T47D (cell line): ENCODE measurements at regions not wholly inside any gene's neighbourhood (a gene's known extent, or its start where the extent isn't known, plus 50 kb on each side); places are given as distances from the start of the nearest gene placed in this dataset.

ENCODE experiments used
- DNase-seq, 2 experiments: peaks; one replicate each; pipeline versions ENCODE4 v3.0.0 to v3.0.0-alpha.2; 2011 to 2012; ENCODE audit warnings: low read depth in 1 of 2, low spot score in 1 of 2
- JUND ChIP-seq: IDR thresholded peaks from 2 replicates; pipeline ENCODE4 v1.6.1; 2012; ENCODE audit warnings: low read depth
- in situ Hi-C: cut with HindIII; loops from 2 replicates; pipeline ENCODE4 v1.10.0; 2016; ENCODE audit warnings: low sequenced_read_pairs, low pct_unique_long_range_greater_than_20kb

DNA sequence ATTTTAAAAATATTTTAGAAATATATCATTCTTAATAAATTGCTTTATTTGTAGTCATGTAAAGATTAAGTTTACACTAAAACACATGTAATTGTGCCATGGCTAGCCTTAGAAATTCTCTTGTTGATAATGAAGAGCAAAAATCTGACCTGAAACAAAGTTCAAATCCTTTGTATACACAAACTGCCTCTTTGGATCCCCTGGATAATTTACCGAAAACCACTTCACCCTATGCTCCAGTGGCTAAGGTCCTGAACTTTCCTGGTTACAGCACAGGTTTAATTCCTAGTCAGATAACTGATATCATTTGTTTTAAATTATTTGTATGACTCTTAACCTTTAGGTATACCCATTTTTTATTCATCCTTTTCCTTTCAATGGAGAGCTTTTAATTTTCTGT is 1093.2 kb upstream of the ADGRL4 start:
- no peak for DNase-seq
- TF ChIP-seq JUND: no peak
- in situ Hi-C loops: no loop called here

DNA sequence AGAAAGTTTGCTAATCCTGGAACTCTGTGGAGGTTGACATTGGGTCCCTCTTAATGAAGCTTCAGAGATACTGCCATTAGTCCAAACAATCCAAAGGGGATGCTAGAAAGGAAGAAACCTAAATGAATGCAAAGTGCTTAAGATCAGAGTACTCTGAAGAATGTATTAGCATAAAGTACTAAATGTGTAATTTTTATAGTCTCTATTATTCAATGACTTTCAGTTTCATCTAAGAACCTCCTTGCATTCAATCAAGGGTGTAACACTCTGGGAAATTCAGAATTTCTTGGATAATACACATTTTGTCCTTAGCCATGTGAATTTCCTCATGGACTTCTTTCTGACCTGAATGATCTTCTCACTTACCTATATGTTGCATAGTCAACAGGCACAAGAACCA is 1078.5 kb upstream of the ADGRL4 start:
- DNase-seq: no peak
- in situ Hi-C loops: no loop called here
- no peak for TF ChIP-seq JUND

DNA sequence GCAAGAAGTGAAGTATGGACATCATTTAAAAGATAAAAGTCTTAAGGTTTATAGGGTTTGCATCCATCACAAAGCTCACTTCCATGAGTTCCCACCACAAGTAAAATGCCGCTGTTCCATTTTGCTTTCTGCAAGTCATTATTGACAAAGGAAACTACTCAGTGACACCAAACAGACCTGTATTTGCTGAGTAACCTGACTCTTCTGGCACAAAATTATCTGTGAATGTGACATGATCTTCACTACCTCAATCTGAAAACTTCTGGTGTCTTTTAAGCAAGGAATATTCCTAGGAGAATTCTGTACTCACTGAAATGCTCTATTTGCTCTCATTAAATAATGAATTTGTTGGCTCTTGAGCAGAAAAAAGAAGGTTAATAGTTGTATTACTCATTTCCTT is 1077.4 kb upstream of the ADGRL4 start:
- TF ChIP-seq JUND: no peak
- DNase-seq: peak in 1 of 2 experiments; percentile 74
- in situ Hi-C loops: no loop called here

DNA sequence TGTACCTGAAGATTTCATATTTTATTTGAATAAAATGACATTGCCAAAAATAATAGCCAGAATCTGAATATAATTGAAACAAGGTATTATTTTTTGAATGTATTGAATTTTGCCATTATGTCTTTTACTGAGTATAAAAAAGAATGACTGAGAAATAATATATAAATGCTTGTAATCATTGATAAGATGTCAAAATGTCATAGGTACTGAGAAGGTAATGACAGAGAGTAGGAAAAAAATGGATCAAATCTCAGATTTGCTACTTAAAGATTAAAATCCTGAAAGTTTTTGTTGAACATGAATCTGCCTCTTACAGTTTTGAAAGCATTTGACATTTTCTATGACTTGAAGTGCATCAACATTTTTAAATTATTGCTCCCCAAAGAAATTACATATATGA is 1069.9 kb upstream of the ADGRL4 start:
- no peak for TF ChIP-seq JUND
- DNase-seq: no peak
- in situ Hi-C loops: no loop called here

DNA sequence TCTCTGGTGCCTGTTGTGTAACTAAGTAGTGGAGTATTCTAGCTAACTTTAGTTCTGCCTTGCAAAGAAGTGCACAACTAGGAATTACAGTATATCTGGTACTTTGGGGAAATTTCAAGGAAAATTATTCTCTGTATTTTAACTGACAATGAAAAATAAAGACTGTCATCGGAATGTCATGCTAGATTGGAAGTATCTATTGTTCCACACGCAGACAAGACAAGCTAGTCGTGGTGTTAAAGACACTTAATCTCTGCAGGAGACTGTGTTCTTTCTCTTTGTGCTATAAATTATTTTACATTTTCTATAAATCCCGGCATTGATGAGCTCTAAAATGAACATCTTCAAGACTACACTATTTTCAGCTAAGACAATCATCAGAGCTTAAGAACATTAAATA is 1068.8 kb upstream of the ADGRL4 start:
- no peak for DNase-seq
- in situ Hi-C loops: no loop called here
- no peak for TF ChIP-seq JUND

DNA sequence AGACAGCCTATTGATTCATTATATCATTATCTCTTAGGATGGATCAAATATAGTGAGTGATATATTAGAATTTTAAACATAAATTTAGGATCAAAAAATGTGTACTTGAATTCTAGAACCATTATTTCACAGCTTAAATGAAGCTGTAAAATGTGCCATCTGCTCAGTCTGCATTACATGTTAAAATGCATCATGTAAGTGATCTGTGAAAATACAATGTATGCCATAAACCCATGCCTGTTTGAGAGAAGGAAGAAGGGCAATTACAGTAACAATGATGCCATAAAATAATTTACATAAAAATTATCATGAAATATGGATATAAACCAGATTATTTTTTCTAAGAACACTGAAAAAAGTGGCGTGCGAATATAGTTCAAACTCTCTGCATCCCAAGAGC is 1066.0 kb upstream of the ADGRL4 start:
- no peak for DNase-seq
- in situ Hi-C loops: no loop called here
- TF ChIP-seq JUND: no peak

DNA sequence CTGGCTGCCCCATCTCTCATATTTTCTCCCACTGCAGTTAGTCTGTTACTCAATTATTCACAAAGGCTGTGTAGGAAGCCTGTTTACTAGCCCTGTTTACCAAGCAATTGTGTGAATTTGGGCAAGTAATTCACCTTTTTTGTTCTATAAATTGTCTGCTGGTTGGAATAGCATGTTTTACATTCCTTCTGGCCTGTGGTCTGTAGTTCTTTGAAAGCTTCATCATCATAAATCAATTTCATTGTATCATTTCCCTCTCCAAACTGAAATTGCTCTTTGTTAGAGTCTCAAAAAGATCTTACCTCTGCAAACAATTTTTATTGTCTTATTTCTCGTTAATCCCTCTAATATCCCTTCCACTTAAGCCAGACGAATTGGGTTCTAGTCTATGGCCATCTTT is 1059.5 kb upstream of the ADGRL4 start:
- DNase-seq: peak in 1 of 2 experiments; percentile 4
- TF ChIP-seq JUND: no peak
- in situ Hi-C loops: no loop called here

DNA sequence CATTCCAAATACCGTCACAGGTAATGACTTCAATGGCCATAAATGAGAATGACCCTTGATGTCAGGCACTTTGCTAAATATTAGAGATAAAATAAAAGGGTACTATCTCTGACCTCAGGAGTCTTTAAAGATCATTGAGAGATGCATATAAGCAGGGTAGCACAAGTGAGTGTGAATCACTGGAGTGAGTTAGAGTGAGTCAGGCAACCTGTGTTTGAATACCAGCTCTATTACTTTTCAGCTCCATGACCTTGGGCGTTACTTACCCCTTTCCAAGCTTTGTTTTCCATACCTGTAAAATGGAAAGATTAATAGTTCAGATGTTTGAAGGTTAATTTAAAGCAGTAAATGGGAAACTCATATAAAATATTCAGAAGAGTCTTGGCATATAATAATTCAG is 1058.0 kb upstream of the ADGRL4 start:
- in situ Hi-C loops: no loop called here
- no peak for DNase-seq
- TF ChIP-seq JUND: no peak

DNA sequence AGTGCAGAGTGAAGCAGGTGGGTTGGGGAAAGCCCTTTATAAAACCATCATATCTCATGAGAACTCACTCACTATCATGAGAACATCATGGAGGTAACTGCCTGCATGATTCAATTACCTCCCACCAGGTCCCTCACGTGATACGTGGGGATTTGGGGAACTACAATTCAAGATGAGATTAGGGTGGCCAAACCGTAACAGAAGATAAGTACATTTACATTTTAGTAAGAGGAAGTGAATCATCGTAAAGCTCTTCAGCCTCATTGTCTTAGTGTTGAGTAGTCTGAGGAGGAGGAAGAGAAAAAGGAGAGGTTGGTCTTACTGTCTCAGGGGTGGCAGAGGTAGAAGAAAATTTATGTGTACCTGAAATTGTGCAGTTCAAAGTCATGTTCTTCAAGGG is 1053.4 kb upstream of the ADGRL4 start:
- TF ChIP-seq JUND: no peak
- in situ Hi-C loops: no loop called here
- DNase-seq: no peak

DNA sequence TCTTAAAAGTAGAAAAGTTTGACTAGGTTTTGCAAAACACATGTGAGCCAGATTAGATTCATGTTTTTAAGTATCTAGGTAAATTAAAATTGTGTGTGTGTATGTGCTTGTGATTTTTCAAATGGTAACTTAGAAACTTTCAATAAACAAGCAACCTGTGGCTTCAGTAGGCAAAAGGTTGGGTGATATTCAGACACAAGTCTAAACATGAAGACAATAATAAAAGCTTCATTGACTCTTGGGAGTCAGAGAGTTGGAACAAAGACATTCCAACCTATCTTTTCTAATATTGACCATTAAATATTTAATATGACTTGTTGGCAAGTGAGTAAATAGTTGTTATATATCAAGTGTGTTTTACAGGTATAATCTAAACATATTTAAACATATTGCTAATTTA is 1049.6 kb upstream of the ADGRL4 start:
- DNase-seq: no peak
- TF ChIP-seq JUND: no peak
- in situ Hi-C loops: no loop called here

DNA sequence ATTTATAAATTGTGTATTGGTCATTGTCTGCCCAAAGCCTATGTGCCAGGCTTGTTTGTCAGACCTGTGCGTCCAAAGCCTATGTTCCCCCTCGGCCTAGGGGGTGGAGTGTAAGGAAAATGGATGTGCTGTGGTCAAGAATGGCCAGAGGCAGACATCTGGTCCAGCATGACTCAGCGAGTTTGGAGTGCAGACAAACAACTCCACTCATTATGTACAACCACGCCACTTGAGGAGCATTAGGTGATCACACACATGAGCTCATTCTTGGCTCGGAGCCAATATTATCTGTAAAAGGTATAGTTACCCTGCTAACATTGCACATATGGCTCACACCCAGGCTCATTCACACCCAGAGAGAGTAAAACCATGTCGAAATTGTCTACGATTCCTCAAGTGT is 1047.6 kb upstream of the ADGRL4 start:
- in situ Hi-C loops: no loop called here
- peak in 1 of 2 experiments; percentile 51 for DNase-seq
- no peak for TF ChIP-seq JUND

DNA sequence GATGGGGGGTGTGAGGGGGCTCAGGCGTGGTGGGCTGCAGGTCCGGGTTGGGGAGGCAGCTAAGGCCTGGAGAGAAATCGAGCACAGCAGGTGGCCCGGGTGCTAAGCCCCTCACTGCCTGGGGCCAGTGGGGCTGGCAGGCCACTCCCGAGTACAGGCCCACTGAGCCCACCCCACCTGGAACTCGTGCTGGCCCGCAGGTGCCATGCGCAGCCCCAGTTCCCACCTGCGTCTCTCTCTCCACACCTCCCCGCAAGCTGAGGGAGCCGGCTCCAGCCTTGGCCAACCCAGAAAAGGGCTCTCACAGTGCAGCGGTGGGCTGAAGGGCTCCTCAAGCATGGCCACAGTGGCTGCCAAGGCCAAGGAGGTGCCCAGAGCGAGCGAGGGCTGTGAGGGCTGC is 1047.1 kb upstream of the ADGRL4 start:
- DNase-seq: no peak
- no peak for TF ChIP-seq JUND
- in situ Hi-C loops: no loop called here

DNA sequence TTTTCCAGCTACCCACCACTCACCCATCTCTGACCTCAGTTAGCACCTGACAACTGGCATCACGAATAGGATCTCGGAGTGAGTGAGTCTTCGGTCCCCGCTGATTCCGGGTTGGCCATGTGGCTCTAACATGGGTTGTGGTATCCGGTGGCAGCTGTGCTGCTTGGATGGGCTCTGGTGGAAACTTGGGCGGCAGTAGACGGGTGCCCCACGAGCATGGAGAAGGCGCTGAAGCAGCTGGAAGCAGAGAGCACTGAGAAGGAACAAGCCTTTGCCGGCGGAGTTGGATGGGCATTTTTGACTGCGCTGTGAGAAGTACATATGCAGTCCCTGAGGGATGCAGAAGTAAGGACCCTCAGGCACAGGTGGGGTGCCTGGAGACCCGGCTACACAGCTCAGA is 1044.0 kb upstream of the ADGRL4 start:
- no peak for TF ChIP-seq JUND
- in situ Hi-C loops: no loop called here
- DNase-seq: no peak

DNA sequence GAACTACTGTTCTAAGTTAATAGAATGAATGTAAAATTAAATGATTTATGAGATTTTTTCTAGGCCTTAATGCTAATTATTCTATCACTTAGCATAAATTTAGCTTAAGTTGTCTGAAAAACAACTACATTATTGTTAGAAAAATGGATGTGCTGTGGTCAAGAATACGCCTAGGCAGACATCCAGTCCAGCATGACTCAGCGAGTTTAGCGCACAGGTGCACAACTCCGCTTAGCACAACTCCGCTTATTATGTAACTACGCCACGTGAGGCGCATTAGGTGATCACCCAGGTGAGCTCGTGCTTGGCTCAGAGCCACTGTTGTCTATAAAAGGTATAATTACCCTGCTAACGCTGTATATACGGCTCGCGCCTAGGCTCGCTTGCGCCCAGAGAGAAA is 1043.6 kb upstream of the ADGRL4 start:
- in situ Hi-C loops: no loop called here
- TF ChIP-seq JUND: no peak
- DNase-seq: no peak

DNA sequence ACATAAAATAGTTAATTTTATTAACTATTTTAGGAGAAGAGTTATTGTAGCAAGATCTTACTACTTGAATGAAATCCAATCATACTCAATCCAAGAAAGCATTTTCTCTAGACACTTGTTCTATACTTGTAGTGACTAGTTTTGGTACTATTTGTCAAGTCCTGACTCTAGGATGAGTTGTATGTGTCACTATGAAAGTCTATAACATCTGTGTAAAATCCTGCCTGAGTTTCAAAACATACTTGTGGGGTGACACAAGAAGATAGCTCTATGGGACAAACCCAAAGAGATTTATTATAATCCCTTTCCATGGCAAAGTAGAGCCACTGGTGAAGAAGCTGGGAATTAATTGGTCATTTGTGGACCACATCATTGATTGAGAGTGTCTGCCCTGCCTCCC is 1042.2 kb upstream of the ADGRL4 start:
- in situ Hi-C loops: no loop called here
- DNase-seq: no peak
- no peak for TF ChIP-seq JUND
